Stimulated activated CD8-positive, alpha-beta memory T cell treated with anti-CD3 and anti-CD28 coated beads, Interleukin-15, amount 100 ng/mL, for 1 hour (primary cell): ENCODE measurements at regions not wholly inside any gene's neighbourhood (a gene's known extent, or its start where the extent isn't known, plus 50 kb on each side); places are given as distances from the start of the nearest gene placed in this dataset.
A peak's percentile ranks its signal among the peaks of the same experiment; 100 is the strongest.

ENCODE experiments used
- DNase-seq: peaks from one replicate; pipeline ENCODE4 v3.0.0-alpha.2; 2020; ENCODE audit warnings: low read depth

DNA sequence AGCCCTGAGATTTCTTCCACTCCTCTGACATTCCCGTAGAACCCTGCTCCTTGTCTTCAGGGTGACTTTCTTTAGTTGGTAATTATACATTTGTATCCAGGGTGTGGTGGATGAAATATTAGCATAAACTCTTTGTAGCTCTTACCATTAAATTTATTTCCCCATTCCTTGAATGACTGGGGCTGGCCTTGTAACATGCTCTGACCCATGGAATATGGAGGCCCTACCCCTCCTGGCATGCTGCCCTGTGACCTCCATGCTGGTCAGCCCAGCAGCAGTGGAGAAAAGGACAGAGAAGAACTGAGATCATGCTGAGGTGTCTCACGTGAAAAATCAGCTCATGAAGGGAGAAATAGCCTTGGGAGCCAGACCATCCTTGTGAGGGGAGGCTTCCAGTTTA is 96.1 kb upstream of the PROK2 start:
- no peak for DNase-seq

DNA sequence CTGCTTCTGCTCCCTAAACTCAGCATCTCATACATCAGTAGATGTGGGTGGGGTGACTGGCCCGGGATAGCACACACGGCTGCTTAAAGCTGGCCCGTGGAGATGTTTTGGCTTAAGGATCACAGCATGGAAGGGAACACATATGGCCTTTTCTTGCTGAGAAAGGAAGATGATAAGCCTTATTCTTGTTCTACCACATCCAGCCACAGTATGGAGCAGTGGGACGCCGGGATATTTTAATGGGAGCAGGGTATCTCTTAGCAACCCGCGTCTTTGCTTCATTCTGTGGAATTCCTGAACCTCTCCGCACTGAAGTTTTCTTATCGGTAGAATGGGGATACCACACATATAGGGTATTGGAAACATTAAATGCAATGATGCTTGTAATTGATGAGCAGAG is 94.1 kb upstream of the PROK2 start:
- no peak for DNase-seq

DNA sequence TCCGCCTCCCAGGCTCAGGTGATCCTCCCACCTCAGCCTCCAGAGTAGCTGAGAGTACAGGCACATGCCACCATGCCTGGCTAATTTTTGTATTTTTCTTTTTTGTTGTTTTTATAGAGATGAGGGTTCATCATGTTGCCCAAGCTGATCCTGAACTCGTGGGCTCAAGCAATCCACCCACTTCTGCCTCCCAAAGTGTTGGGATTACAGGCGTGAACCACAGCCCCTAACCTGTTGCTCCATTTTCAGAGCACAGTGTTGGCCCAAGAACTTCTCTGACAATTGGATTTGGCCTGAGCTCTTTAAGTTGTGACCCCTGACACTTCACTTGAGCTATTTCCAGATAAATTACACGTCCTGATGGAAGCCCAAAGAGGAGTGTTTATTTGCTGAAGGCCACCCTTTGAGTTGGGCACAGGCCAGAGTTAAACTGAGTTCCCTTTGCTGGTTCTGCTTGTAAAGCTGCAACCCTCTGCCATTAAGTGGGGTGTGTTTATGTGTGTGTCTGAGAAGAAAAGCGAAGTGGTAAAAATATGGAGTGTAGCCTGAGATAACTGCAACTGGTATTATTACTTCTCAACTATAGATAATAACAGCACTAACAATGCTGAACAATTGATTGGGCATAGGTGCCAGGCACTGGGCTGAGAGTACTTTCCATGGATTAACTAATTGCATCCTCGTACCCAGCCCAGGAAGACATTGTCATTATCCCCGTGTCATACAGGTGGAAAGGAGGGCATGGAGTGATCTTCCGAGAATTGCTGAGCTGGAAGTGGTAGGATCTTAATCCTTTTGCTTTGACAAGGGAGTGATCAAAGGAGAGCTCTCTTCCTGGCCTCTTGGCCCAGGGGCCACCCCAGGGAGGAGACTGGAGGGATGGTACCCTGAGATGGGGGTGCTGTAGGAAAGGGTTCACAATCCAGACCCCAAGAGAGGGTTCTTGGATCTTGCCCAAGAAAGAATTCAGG is 91.5 kb upstream of the PROK2 start:
- no peak for DNase-seq

DNA sequence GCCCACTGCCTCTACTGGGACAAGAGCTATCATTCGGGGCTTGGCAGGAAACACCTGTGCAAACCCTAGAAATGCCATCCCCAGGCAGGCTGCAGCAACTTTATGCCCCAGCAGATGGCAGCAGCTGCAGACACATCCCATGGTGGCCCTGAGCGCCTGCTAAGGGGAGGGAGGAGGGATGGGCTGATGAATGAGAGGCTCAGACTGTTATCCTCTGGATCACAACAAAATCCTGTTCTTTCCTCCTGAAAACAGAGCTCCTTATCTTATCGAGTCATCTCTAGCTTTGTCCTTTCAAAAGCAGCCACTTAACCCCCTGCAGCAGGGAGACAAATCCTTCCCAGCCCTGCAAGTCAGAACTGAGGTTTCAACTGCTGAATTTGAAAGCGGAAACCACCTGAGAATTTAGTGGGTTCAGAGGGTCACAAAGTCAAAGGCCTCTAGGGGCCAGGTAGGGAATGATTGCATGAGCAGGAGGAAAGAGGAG is 90.6 kb upstream of the PROK2 start:
- peak; percentile 68 for DNase-seq

DNA sequence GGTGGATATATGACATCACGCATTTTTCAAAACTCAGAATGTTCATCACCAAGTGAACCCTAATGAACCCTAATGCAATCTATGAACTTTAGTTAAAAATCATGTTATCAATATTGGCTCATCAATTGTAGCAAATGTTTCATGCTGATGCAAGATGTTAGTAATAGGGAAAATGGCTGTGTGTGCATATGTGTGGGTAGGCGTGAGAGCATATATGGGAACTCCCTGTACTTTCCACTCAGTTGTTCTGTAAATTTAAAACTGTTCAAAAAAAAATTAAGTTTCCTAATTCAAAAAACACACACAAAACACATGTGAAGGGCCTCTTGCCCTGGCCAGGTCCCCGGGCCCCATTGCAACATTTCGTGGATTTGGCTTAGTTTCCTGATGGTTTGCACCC is 89.7 kb upstream of the PROK2 start:
- no peak for DNase-seq

DNA sequence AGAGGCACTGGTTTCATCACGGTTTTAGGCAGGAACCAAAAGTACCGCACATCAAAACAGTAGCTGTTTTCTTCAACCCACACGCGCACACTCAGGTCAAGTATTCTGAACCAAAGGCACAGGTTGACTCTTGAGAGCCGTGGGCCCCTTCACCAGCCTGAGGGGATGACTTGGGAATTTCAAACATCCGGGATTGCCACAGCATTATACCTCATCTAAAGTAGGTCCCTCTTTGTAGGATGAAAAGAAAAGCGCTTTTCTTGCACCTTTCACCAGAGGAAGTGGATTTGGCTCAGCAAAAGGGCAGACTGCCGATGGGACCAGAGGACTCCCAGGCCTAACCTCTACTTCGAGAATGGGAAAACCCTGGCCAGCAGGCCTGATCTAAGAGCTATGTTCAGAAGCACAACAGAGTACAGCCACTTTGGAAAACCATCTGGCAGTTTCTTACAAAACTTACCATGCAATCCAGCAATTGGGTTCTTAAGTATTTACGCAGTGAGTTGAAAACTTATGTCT is 88.2 kb upstream of the PROK2 start:
- no peak for DNase-seq

DNA sequence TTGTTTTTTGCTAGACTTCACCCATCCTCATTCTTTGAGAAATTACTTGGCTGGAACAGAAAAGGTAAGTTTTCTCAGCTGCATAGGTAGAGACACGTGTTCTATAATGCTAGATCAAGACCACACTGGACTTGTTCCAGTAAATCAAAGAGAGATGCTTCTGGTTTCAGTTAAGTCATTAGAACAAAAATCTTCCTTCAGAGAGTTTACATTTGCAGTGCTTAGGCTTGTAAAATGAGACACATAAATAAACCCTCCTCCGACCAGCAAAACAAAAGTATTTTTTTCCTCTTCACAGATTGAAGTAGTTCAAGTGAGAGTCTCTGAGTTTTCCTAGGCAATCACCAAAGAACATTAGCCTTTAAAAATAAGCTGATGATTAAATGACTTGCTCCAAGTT is 87.3 kb upstream of the PROK2 start:
- DNase-seq, result no peak

DNA sequence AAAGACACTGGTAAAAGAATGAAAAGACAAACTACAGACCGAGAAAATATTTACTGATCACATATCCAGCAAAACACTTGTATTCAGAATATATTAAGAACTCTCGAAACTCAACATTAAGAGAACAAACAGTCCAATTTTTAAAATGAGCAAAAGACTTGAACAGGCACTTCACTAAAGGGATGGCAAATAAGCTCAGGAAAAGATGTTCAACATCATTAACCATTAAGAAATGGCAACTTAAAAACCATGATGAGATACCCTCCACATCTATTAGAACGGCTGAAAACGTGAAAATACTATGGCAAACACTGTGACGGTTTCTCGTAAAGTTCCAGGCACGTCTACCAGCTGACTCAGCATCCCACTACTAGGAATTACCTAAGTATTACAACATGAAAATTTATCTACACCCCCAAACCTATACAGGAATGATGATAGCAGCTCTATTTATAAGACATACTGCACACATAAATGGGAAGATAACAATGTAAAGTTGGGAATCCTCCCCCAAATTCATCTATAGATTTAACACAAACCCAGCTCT is 86.1 kb upstream of the PROK2 start:
- DNase-seq, result no peak

DNA sequence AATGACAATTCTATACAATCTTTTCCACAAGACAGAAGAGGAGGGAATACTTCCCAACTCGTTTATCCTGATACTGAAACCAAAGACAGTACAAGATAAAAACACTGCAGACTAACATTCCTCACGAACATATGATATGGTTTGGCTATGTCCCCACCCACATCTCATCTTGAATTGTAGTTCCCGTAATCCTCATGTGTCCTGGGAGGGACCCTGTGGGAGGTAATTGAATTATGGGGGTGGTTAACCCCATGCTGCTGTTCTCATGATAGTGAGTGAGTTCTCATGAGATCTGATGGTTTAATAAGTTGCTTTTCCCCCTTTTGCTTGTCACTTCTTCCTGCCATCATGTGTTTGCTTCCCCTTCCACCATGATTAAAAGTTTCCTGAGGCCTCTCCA is 83.9 kb upstream of the PROK2 start:
- DNase-seq, result no peak

DNA sequence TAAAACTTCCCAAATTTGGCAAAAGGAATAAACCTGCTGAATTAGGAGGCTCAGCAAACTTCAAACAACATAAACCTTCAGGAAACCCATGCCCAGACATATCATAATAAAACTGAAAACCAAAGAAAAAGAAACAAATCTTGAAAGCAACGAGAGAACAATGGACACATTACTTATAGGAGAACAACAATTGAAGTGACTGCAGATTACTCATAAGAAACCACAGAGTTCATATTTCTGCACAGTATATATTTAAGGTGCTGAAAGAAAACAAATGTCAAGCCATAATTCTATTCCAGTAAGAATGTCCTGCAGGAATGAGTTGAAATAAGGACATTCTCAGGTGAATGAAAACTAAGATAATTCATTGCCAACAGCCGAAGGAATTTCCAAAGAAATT is 80.8 kb upstream of the PROK2 start:
- DNase-seq, result no peak

DNA sequence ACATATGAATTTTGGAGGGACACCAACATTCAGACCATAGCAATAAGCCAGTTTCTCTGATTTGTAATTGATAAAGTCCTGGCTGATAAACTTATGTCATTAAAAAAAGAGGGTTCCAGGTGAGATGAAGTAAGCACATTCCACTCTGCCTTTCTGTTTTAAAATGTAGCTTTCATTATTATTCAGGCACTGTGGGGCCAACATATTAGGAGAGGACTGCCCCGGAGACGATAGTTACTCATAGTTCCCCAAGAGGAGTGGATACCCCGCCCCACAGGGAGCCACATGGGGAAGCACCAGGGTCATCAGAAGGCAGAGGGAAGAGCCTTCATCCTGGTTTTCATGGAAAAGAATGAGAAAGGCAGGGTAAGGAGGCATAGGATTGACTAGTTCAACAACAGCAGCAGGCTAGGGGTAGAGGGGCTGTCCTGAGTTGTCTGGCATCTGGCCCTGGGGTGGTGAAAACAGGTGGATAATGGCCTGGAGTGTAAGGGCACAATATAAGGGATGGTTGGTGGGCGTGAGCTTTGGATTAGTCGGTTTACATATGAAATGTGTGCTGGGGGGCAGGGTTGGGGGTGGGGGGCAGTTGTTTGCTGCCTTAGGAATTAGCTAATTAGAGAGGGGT is 78.7 kb upstream of the PROK2 start:
- DNase-seq, result no peak

DNA sequence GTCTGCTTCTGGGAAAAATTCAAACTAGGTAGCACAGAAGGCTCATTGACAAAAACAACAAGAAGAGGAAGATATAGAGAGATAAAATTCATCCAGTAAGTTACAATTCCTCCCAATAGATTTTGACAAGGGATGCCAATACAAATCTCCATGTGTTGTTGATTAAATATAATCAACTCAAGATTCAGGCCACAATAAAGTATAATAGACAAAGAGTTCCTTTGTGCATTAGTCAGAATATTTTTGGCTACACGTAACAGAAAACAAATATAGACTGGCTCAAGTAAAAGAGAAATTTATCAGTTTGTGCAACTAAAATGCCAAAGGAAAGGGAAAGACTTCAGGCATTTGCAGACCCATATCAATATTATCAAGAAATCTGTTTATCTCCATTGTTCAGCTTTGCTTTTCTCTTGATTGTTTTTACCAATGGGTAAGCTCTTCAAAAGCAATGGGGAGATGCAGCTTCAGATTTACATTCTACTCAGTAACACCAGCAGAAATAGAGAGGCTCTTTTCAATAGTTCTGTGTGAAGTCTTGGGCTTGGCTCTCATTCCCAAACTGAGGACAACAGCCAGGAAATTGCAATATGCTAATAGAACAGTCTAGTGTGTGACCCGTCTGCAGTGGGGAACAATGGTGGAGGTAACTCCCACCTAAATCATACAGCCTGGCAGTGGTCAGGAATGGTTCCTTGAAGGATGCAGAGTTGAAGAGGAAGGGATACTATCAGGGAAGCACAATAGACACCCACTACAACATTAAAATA is 77.6 kb upstream of the PROK2 start:
- DNase-seq, result no peak

DNA sequence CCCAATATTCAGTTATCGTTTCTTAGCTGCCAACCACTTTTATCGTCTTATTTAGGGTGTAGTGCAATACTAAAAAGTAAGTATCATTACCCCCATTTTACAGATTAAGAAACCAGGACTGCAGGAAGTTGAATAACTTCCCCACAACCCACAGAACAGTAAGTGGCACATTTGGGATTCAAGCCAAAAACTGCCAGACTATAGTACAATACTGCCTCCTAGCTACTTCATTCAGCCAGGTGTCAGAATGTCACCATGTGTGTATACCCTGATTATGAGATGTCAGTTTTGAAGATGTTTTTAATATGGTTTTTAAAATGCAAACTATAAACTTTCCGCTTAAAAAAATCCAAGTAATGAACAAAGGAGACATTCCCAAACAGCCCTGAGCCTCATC is 74.2 kb upstream of the PROK2 start:
- DNase-seq, result no peak

DNA sequence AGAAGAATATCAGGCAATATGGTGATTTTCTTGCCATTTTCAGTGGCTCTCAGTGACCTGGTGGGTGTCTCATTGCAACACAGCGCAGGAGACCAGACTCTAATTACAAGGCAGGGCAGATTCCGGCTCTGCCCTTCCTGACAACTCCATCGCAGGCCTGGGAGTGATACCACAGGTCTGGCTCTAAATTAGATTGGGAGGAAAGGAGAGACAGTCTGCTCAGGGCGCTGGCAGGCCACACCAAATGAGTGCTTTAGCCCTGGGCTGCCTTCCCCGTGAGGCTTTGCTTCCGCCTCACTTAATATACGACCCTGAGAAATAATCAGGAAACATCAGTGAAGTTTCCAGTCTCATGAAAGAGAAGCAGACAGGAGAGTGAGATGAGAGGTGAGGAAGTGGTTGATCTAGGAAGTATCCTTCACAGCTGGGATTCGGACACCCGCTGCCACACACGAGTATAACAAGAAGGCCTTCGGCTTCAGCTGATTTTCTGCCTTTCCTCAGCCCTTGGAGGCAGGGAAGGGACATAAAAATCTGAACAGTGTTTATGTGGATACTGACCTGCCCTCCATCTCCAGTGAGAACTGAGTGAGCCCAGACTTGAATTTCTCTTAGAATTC is 73.7 kb upstream of the PROK2 start:
- DNase-seq, result no peak

DNA sequence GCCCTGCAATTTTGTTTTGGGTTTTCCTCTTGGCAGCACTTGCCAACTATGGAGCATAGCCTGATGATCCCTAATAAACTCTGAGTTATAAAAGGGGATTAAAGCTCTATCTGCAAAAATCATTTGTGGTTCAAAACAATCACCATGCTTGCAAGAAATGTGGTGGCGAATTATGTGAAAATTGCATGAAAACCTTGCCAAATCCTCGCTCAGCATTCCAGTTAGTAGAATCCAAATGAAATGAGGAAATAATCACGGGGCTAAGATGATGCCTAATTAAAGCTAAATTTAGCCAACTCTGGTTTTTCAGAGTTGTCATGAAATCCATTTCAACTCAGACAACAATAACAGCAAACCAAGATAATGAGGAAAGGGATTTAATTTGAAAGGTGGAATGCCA is 73.0 kb upstream of the PROK2 start:
- DNase-seq, result no peak

DNA sequence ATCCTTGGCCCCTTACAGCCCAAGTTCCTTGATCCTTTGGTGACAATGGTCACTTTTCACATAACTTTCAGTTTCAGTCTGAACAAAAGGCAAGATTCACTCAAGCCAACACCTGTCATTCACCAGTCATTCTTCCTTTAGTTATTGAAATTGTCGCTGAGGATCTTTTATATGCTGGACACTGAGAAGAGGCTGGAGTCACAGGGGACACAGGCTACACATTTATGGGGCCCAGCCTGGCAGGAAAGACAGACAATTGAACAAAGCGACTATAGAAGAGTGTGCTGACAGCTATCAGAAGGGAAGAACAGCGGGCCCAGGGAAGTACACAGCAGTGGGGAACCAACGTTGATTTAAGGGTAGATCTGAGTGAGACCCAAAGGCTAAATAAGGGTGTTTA is 69.8 kb upstream of the PROK2 start:
- DNase-seq, result no peak

DNA sequence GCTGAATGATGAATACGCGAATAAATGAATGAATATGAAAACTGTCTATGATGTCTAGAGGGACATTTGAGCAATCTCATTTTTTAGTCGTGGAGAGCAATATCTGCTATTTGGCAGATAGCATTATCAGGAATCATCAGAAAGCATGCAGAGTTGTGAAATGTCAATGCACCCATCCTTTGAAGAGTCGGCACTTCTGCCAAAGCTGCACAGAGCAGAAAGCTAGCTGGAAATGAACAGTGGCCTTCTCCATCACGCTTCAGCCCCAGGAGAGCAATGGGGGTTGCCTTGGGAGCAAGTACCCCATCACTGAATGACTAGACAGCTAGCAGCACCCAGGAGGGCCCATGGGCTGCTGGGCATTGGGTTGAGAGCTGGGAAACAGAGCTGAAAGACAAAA is 69.1 kb upstream of the PROK2 start:
- no peak for DNase-seq

DNA sequence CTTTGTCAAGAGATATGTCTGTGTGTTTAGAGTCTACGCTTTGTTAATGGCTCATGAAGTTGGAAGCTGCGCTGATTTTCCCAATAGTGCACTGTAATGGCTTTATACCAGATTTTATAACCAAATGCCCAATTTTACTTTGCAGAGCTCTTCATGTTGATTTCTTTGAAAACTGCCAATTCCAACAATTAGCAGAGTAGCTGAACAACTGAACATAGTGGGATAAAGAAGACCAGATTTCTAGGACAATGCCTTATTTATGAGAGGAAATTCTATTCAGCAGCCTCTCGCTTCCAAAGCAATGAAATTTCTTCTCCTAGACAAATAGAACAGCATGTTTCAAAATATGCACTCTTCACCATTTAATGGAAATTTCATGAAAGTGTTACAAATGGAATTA is 66.9 kb upstream of the PROK2 start:
- DNase-seq, result no peak

DNA sequence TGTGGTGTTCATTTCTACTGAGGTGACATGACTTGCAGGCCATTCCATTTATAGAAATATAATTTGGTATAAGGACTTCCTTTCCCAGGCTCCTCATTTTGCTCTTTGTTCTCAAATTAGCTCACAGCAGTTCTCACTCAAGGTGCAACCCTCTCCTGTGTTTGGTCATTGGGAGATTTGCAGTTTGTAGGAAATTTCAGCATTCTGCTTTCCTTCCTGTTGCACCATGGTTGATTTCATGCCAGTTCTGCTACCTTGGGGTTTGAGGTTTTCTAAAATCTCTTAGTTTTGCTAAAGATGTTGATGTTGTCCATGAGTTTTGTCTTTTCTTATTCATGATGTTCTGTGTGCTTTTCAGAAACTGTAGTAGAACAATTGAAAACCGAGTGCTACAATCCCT is 65.7 kb upstream of the PROK2 start:
- no peak for DNase-seq

DNA sequence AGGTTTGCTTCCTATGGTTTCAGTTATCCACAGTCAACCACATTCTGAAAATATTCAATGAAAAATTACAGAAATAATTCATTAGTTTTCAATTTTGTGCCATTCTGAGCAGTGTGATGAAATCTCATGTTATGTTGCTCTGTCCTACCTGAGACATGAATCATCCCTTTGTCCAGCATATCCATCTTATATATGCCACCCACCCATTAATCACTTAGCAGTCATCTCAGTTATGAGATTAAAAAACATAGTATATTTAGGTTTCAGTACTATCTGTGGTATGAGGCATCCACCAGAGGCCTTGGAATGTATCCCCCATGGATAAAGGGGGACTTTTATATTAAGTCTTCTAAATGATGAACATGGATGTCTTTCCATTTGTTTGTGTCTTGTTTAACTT is 64.7 kb upstream of the PROK2 start:
- no peak for DNase-seq

DNA sequence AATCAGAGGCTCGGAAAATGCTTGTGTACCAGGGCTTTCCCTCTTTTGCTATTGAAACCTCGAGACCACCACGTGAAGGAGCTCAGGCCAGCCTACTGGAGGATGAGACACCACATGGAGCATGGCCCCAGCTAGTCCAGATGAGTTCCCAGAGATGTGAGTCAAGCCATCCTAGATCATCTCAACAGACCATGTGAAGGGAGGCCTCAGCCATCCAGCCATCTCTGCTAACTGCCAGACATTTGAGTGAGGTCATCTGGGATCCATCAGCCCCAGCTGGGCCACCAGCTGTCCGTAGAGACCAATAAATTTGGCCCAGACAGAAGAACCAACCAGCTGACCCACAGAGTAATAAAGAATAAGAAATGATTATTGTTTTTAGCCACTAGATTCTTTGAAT is 62.8 kb upstream of the PROK2 start:
- DNase-seq, result no peak

DNA sequence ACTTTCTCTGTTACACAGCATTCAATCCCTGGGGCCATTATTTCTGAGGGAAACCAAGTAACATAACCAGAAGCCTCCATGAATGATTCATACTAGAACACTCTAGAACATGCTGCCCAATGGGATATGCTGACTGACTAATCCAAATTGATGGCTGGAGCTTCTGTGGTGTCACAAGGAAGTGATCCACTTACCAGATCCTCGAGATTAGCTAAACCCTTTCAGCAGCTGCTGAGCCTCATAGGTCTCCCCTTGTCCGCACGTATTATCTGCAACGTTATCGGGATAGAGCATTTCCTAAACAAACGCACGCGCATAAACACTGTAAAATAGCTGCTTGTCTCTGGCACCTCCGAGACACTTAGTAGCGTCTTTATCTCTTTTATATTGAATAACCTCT is 61.2 kb upstream of the PROK2 start:
- DNase-seq, result no peak
